A673 (cell line): ENCODE measurements at regions not wholly inside any gene's neighbourhood (a gene's known extent, or its start where the extent isn't known, plus 50 kb on each side); places are given as distances from the start of the nearest gene placed in this dataset.

ENCODE experiments used
- BruUV-seq: library from RNA; stranded (reverse); fragments of 400-500 nt; replicated peaks from 2 replicates; lab custom pipeline; 2021; lab: Mats Ljungman, UMichigan
- CTCF ChIA-PET: fragments of 300-600 bp; sonication (Branson Sonifier 250); formaldehyde crosslinking; loops from one replicate; lab custom pipeline; 2022; ENCODE audit warnings: antibody characterized with exemption; lab: Charles Lee
- POLR2A ChIA-PET: fragments of 300-600 bp; sonication (Branson Sonifier 250); formaldehyde crosslinking; loops from one replicate; lab custom pipeline; 2022; ENCODE audit warnings: antibody characterized with exemption; ENCODE audit not compliant: low non-redundant PET; lab: Charles Lee
- DNase-seq: peaks from one replicate; pipeline ENCODE4 v3.0.0-alpha.2; 2015; ENCODE audit warnings: low spot score
- H3K27ac ChIP-seq: fragments of 200-600 bp; sonication (generic); 2 replicates; pipeline ENCODE4 v1.5.1; 2016; ENCODE audit warnings: mixed run types, low read depth, mild to moderate bottlenecking, mixed read lengths, antibody characterized with exemption, low read length; ENCODE audit not compliant: poor library complexity, severe bottlenecking
- H3K27me3 ChIP-seq: fragments of 200-600 bp; sonication (generic); replicated peaks from 2 replicates; pipeline ENCODE4 v1.6.1; 2017; ENCODE audit warnings: mixed run types, low read depth, mild to moderate bottlenecking, mixed read lengths, antibody characterized with exemption, low read length; ENCODE audit not compliant: insufficient read depth, poor library complexity
- H3K36me3 ChIP-seq: fragments of 200-600 bp; sonication (generic); 2 replicates; pipeline ENCODE4 v1.6.1; 2016; ENCODE audit warnings: mixed run types, mild to moderate bottlenecking, mixed read lengths, antibody characterized with exemption, low read length; ENCODE audit not compliant: insufficient read depth, poor library complexity, severe bottlenecking
- H3K4me1 ChIP-seq: fragments of 200-600 bp; sonication (generic); 2 replicates; pipeline ENCODE4 v1.6.1; 2017; ENCODE audit warnings: mixed run types, mild to moderate bottlenecking, mixed read lengths, antibody characterized with exemption, low read length; ENCODE audit not compliant: insufficient read depth, poor library complexity, severe bottlenecking
- H3K4me3 ChIP-seq: fragments of 200-600 bp; sonication (generic); 2 replicates; pipeline ENCODE4 v1.5.1; 2016; ENCODE audit warnings: low read depth, mixed run types, mild to moderate bottlenecking, mixed read lengths, low read length; ENCODE audit not compliant: poor library complexity, severe bottlenecking
- H3K9me3 ChIP-seq: fragments of 200-600 bp; sonication (generic); 2 replicates; pipeline ENCODE4 v1.6.1; 2016; ENCODE audit warnings: mixed run types, low read depth, mild to moderate bottlenecking, mixed read lengths, antibody characterized with exemption, low read length; ENCODE audit not compliant: poor library complexity, severe bottlenecking
- CTCF ChIP-seq: fragments of 300-800, 200-600 bp; sonication (generic); conservative IDR thresholded peaks from 2 replicates; pipeline ENCODE4 v1.5.1; 2017; ENCODE audit warnings: low read depth, mild to moderate bottlenecking, antibody characterized with exemption, low read length, moderate library complexity, mixed read lengths
- EZH2 ChIP-seq: fragments of 200-600 bp; sonication (generic); IDR thresholded peaks from 2 replicates; pipeline ENCODE4 v1.6.1; 2017; ENCODE audit warnings: borderline replicate concordance, low read depth, mild to moderate bottlenecking, mixed read lengths, antibody characterized with exemption, low read length; ENCODE audit not compliant: poor library complexity, severe bottlenecking
- intact Hi-C: fragments of 100-400 bp; cut with micrococcal nuclease; formaldehyde crosslinking; loops from one replicate; pipeline ENCODE4 v1.10.0; 2022; ENCODE audit not compliant: unreplicated experiment

GRCh38 chr18:38576349-38576748 lies 1010.8 kb upstream of the CELF4 start:
- no TSS peak for BruUV-seq
- intact Hi-C loops: no loop called here
- H3K9me3 ChIP-seq: no peaks in the 10 kb centered on the region
- no peaks in the 10 kb centered on the region for H3K4me1 ChIP-seq
- ChIA-PET CTCF (no interaction called here), POLR2A (no interaction called here)
- no peaks in the 10 kb centered on the region for H3K36me3 ChIP-seq
- H3K27ac ChIP-seq: no peak overlapping the region
- no peak overlapping the region for H3K4me3 ChIP-seq
- no peak for DNase-seq
- no peaks in the 10 kb centered on the region for H3K27me3 ChIP-seq
- TF ChIP-seq EZH2 (no peak), CTCF (no peak)

GRCh38 chr18:38575648-38576047 lies 1010.0 kb upstream of the CELF4 start:
- DNase-seq: no peak
- H3K36me3 ChIP-seq: no peaks in the 10 kb centered on the region
- POLR2A ChIA-PET: no interaction called here
- no peaks in the 10 kb centered on the region for H3K4me1 ChIP-seq
- H3K9me3 ChIP-seq: no peaks in the 10 kb centered on the region
- no peak overlapping the region for H3K4me3 ChIP-seq
- CTCF ChIA-PET: no interaction called here
- H3K27ac ChIP-seq: no peak overlapping the region
- BruUV-seq: no TSS peak
- H3K27me3 ChIP-seq: no peaks in the 10 kb centered on the region
- no peak for TF ChIP-seq EZH2
- no peak for TF ChIP-seq CTCF
- intact Hi-C loops: no loop called here

- H3K27ac ChIP-seq: no peak overlapping the region
- BruUV-seq: no TSS peak
- H3K27me3 ChIP-seq: no peaks in the 10 kb centered on the region
- POLR2A ChIA-PET: no interaction called here
- no peaks in the 10 kb centered on the region for H3K36me3 ChIP-seq
- no peaks in the 10 kb centered on the region for H3K4me1 ChIP-seq
- intact Hi-C loops: no loop called here
- CTCF ChIA-PET: no interaction called here
- no peak for DNase-seq
- TF ChIP-seq EZH2: no peak
- TF ChIP-seq CTCF: no peak
- no peaks in the 10 kb centered on the region for H3K9me3 ChIP-seq
- no peak overlapping the region for H3K4me3 ChIP-seq
These were observed 1009.4 kb upstream of the CELF4 start for GRCh38 chr18:38575023-38575422.
